GM19351 (cell line): ENCODE measurements at regions not wholly inside any gene's neighbourhood (a gene's known extent, or its start where the extent isn't known, plus 50 kb on each side); places are given as distances from the start of the nearest gene placed in this dataset.
"Not testable (repeated sequence)": the region's sequence is repeated elsewhere in the genome, so short reads cannot be mapped to it uniquely, and the experiment has no call there.

Experiments
- ATAC-seq: cut with Tn5 transposase; IDR thresholded peaks from one replicate; pipeline ENCODE4 v1.9.1; 2021; ENCODE audit warnings: mild to moderate bottlenecking, moderate library complexity; ENCODE audit not compliant: unreplicated experiment

DNA sequence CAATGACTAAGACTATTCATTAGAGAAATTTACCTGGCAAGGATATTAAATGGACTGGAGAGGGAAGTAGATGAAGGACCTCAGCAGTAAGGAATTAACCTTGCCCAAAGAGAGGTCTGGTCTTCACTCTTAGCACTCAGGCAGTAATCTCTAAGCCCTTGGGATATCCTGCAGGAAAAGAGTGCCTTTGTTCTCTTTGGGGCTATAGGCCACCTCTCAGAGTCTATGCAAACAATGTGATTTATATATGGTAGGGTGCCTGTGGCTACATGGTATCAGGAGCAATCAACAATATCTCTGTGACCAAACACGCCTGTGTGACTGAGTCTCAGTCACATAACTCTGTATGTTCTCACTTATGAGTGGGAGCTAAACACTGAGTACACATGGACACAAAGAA, 154.7 kb upstream of the CDK1 start:
- no peak for ATAC-seq

DNA sequence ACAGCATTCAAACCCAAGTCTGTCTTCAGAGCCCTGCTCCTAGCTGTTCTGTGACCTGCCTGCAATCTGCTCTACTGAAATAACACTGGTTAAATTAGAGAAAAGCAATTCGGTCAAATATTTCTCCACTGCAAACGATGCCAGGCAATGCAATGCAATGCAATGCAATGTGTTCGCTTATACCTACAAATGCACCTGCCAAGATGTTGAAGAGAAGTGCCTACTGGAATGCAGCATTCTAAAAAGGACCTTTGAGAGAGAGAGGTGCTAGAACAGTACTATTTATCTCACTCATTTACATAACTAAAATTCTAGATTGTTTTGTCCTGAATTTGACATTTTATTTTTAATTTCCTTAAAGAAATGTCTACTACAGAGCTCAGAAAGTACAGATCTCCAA, 157.3 kb upstream of the CDK1 start:
- no peak for ATAC-seq

DNA sequence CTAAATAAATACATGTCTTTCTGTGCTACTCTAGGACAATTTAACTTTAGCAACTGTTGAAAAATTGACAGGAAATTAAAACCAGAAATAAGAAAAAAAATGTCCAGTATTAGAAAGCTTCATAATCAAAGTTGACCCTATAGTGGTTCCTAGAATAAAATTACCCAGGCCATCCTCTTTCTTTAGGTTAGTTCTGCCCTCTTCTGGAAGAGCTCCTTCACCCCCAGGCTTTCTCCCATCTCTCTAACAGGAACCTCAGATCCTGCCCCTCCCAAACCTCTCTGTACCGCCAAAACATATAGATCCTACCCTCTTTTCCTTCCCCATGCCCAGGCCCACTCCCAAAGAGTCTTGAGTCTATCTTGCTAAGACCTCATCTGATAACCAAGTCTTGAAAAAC, 159.4 kb upstream of the CDK1 start:
- no peak for ATAC-seq

DNA sequence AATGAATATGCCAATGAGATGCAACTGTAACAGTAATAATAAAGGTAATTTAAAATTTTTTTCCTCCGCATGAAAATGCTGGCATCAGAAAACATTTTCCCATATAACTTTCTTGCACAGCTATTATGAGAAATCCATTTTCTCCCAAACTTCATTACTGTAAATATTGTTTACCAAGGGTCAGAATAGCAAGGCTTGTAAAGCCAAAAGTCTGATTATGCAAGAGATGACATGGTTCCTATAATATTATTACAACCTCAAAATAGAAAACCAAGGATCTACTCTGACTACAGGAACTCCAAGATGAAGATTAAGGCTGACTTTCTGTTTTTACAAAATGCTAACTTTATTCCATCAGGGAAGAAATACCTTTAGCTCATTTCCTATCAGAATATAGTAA, 162.7 kb upstream of the CDK1 start:
- ATAC-seq, result no peak

DNA sequence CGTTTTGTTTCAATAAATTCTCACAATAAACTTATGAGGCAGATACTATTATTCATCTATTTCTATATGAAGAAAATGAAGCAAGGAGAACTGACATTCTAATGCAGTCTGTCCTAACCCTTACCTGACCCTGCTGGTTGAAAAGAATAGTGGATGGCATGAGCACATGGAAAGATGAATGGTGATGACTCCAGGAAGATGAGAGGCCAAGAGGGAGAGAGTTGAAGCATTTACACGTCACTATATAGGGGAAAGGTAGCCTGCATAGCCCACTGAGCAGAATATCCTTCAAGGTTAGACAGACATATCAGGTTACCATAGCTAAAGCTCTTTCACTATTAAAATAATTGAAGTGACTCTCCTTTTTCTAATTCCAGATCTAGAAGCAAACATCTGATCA, 163.9 kb upstream of the CDK1 start:
- no peak for ATAC-seq

DNA sequence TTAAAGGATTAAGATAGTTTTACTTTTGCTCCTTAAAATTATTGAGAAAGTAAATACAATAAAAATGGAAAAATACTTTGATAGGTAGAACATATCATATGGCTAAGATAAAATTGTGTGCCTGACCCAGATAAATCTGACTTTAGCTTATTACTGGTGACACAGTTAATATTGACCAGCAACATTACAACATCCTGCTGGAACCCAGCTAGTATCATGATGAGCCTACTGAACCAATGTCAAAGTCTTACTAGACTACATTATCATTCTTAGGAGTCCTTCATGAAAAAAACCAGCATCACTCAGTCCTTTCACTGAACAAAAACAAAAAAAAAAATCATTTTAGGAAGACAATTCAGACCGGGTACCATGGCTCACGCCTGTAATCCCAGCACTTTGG, 164.8 kb upstream of the CDK1 start:
- no peak for ATAC-seq

DNA sequence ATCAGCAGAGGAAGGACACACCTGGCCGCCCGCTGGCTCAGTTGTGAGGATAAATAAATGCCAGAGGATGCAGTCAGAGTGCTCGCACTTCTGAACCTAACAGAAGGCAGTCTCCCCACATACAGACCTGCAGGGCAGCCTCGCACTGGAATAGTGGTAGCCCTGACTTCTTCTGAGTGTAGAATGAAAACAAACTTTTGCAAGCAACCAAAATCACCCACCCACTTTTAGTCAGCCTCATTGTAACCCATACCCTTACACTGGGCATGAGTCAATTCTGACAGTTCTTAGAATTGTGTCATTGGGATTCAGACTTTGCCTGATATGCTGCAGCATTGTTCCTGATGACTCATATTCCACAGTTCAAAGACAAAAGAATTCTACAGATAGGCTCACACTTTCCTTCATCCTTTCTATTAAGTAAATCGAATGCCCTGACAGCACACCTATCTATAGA, 167.0 kb upstream of the CDK1 start:
- ATAC-seq, result no peak

DNA sequence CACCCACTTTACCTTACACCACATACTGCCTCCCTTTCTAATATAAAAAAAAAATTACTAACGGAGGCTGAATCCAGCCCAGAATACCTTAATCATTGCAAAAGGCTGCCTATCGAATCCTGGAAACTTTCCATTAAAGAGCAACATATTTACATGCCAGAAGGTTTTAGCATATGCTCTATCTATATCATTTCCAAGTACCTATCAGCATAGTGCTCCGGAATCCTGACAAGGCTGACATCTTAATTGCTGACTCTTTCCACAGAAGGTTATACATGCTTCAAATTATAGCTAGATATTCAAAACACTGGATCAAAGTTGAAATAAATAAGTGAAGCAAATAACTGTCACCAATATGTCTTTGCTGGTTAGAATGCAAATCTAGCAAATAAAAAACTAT, 170.9 kb upstream of the CDK1 start:
- ATAC-seq, result no peak

DNA sequence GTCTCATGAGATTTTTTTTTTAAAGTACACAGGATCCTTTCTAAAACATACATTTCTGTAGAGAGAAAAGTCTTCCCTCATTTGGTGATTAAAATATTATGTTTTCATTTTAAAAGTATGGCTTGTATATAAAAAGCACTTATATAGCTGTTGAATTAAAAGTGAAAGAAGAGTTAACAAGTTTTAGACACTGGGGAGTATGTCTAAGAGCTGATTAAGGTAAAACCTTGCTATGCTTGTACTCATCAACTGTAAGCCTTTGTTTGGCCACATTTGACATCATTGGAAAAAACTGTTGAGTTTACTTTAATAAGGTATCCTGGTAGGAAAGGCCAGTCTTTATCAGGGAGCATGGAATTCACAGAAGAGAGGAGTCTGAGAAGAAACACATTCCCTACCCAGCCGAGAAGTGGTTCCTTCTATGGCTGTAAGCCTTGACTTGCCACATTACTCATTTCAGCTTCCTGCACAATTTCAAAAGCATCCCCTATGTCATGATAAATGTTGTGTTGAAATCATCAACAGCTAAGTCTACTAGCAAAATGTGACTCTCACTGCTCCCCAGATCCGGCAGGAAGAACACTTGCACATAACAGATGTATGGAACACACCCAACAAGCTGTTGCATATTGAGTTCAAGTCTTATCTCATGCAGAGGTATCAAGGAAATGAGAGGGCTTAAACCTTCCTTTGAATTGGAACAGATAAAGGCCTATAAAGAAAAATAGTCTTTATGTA, 171.8 kb upstream of the CDK1 start:
- no peak for ATAC-seq

DNA sequence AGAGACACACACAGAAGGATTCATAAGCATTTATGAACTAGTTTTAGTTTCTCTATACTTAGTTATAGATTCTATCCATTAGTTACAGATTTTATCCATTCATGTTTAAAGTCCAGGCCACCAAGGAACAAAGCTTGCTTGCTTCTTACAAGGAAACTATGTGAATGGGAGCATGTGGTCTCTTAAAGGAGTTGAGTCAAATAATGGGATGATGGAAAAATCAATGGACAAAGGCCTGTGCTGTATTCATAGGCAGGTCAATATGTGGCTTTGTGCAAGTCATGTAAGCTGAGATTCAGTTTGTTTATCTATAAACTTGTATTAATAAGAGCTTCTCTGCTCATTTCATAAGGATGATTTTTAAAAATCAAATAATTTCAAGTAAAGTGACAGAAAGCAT, 172.8 kb upstream of the CDK1 start:
- no peak for ATAC-seq

DNA sequence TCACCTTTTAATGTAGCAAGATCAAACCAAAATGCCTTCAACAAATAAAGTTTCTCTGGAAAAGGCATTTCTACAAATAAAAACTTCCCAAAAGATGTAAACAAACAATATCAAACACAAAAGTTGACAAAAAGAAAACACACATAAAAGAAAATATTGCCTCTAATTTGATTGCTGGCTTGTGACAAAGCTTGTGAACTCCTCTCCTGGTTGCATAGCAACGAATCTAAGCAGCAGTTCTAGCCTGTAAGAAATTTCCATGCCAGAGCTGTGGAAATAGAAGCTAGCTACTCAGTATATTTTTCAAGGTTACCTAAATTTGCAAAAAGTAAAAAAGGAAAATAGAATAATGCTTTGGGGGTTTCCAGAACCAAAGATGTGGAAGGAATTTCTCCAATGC, 173.9 kb upstream of the CDK1 start:
- no peak for ATAC-seq

DNA sequence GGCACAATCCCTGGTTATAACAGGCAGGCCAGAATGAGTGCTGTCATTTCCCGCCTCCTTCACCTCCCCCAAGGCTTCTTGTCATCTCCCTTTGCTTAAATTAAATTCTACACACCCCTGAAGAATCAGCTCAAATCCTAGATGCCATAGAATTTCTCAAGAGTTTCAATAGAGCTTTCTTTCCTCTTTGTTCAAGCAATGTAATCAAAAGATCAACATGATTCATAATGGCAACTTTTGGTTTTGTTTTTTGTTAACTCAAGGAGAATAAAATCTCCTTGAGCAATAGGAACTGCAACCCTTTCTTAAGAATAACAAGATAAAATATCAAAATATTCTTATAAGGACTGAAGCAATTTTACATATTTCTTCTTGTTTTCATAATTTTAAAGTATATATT, 180.8 kb upstream of the CDK1 start:
- no peak for ATAC-seq

DNA sequence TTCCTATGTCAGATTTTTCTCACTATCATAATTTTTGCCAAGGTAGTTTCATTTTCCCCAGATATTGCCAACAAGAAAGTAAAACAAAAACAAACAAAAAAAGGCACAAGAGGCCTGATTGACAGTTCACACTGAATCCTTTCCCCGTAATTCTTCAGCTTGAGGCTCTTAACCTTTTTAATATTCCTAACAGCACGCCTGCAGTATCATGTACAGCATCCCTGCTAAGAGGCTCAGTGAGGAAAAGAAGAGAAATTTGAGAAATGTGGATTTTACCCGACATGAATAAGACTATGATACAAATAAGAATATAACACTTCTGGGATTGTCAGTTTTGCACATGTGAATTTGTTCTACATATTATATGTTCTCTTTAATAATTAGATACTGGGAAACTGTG, 182.4 kb upstream of the CDK1 start:
- ATAC-seq, result no peak

DNA sequence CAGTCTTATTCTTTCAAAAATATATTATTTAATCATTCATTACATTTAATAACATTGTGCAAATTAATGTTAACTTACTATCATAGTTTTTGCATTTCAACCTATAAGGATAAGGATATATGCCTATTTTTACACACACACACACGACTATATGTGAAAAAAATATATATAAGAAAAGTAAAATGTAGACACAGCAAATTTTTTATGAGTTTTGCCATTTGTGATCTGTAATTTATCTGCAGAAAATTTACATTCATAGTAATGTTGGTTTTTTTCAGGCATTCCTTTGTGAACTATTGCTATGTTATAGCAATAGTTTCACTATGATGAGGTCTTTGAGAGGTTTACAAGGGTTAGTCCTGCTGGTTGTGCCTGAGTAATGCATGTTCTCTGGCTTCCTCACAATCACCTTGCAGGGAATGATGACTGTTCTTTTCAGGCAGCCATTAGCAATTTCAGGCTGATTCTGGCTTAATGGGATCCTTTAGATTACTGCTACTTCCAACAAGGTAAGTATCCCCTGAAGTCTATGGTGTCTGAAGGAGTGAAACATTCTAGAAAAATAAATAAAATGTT, 183.7 kb upstream of the CDK1 start:
- ATAC-seq, result peak; percentile 64

DNA sequence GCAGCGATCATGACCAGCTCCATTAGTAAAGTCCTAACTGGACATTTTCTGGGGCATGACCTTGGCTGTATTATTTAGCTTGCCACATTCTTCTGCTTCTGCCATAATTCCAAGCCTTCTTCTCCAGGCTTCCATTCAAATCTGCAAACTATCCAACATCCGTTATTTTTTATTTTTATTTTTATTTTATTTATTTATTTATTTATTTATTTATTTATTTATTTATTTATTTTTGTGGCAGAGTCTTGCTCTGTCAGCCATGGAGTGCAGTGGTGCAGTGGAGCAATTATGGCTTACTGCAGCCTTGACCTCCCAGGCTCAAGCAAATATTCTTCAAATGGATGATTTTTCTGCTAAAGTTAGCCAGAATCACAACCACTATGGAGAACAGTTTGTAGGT, 187.2 kb upstream of the CDK1 start:
- no peak for ATAC-seq

DNA sequence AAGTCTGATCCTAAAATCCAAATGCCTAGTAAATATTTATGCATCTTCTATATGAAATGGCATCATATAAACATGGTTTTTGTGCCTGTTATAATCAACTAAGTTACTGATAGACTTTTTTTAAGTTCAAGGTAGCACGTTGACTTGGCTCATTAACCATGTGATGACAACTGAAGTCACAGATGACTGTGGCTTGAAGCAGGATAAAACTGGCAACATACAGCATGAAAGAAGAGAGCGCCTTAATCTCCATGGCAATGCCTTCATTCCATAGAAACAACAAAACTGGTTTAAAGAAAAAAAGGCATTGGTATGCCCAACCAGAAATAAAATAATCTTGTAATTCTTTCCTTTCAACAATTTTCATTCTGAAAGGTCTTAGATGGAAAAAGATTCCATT, 188.9 kb upstream of the CDK1 start:
- ATAC-seq, result no peak

DNA sequence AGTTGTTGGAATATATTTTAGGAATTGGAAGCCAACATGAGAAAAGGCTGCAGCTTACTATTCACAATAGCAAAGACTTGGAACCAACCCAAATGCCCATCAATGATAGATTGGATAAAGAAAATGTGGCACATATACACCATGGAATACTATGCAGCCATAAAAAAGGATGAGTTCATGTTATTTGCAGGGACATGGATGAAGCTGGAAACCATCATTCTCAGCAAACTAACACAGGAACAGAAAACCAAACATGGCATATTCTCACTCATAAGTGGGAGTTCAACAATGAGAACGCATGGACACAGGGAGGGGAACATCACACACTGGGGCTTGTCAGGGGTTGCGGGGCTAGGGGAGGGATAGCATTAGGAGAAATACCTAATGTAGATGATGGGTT, 192.1 kb upstream of the ANK3 start:
- not testable (repeated sequence) for ATAC-seq

DNA sequence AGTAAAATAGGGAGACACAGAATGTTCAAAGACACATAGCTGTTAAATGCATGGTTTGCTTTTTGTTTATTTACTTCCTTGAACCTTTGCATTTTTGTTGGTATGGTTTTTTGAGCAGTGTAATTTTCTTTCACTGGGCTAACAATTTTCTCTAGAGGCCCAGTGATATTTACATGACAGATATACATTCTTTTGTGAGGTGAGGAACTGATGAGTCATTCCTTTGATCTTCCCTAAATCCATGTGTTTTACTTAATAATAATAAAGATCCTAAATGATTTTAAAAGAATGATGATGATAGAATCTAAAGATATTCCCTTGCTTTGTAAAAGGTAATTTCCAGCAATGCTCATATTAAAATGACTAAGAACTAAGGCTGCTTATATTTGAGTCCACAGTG, 188.5 kb upstream of the ANK3 start:
- no peak for ATAC-seq

DNA sequence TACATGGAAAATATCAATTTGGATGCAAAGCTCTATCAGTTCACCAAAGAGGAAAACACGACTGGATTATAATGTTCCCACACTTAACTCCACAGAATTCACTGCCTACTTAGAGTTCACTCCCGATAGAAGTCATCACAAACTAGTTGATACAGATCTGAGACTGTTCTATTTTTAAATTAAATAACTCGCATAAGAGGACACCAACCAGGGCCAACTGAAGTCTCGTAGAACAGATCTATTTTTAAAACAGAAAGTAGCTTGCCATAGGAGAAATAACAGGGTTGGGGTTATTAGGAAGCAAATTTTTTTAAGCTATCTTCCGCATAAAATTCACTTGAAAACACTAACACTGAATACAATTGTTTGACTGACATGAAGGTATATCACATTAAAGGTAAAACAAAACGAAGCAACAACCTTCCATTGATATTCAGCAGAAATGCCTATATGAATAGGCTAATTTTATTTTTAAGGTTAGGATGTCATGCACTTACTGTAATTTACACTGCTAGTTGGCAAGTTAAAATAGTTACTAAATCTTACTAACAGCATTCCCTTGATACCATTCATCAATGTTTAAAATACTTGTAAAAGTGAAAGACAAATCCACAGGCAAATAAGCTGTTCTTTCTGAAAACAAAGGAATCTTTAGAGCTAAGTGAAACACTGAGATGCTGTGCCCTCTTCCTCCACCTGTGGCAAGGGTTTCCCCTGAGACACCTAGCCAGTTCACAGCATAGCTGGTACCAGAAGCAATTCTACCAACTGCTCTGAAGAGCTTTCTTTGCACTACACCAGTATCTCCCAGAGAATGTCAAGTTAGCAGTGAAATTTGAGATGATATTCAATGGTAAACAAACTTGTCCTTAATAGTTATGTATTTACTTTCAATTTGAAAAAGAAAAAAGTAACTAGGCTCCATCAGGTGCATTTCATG, 186.7 kb upstream of the ANK3 start:
- ATAC-seq, result no peak

DNA sequence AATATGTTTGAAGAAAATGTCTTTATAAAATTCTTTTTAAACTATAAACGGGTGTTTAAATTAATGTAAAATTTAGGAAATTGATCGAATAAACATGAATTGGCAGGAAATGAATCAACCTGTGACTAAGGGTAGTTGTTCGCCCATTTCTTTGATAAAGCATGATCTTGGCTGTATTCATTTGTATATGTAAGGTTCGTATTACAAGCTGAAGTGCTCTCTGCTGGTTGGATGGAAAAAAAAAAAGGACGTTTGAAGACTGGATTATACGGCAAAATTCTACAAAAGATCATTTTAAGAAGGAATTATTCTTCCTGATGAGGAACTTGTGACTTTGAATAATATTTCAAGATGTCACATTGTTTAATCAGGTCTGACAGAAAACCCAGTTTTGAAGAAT, 185.4 kb upstream of the ANK3 start:
- ATAC-seq, result no peak

DNA sequence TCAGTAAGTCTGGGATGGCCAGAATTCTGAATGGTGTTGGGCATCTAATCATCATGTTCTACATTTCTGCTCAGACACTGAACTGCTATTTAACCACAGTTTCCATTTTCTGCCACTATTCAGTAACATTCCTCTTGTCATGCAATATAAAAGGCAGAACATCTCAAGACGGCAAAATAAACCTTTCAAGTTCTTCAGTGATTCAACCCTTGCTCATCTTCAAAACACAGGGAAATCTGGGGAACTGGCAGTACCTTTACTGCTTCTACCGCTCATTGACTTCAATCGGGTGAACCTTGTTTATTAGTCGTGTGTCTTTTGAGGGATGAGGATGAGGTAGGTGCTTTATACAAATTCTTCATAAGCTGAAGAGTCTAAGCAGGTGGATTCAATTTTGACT, 184.7 kb upstream of the ANK3 start:
- no peak for ATAC-seq

DNA sequence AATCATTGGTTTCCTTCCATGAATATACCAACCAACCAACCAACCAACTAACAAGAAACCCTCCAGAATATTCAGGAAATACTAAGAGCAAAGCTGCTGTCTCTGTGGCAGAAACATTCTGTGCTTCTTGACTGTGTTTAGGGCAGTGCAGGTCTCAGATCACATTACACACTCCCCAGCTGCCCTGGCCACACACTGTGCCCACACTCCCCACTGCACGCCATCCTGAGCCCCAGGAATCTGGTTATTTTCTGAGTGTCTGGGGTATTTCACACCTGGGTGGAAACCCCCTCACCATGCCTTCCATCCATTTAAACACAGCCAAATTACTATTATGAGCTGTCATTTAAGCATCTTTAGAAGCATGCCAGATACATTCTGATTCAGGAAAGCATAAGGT, 183.7 kb upstream of the ANK3 start:
- no peak for ATAC-seq
